Activated T-cell treated with anti-CD3 and anti-CD28 coated beads for 4 hours (primary cell): ENCODE measurements at regions not wholly inside any gene's neighbourhood (a gene's known extent, or its start where the extent isn't known, plus 50 kb on each side); places are given as distances from the start of the nearest gene placed in this dataset.

ENCODE experiments used
- DNase-seq: peaks from one replicate; pipeline ENCODE4 v3.0.0-alpha.2; 2020

GRCh38 chr10:131743190-131744151 is 157.3 kb upstream of the PPP2R2D start:
- DNase-seq = no peak

- no peak for DNase-seq
These were observed 156.5 kb upstream of the PPP2R2D start for GRCh38 chr10:131744346-131744745.

GRCh38 chr10:131745591-131745990 is 155.2 kb upstream of the PPP2R2D start:
- DNase-seq = no peak

- no peak for DNase-seq
These were observed 154.5 kb upstream of the PPP2R2D start for GRCh38 chr10:131746241-131746711.

GRCh38 chr10:131746785-131747184 is 154.0 kb upstream of the PPP2R2D start:
- DNase-seq = no peak

GRCh38 chr10:131747251-131747650 is 153.6 kb upstream of the PPP2R2D start:
- no peak for DNase-seq

GRCh38 chr10:131747791-131748190 is 153.0 kb upstream of the PPP2R2D start:
- DNase-seq = no peak

GRCh38 chr10:131748191-131748590 is 152.6 kb upstream of the PPP2R2D start:
- DNase-seq = no peak

GRCh38 chr10:131748831-131749766 is 151.7 kb upstream of the PPP2R2D start:
- no peak for DNase-seq

- no peak for DNase-seq
These were observed 151.1 kb upstream of the PPP2R2D start for GRCh38 chr10:131749767-131750142.

- no peak for DNase-seq
These were observed 150.5 kb upstream of the PPP2R2D start for GRCh38 chr10:131750171-131750895.

GRCh38 chr10:131750973-131751826 is 149.6 kb upstream of the PPP2R2D start:
- no peak for DNase-seq

GRCh38 chr10:131751827-131752775 is 148.7 kb upstream of the PPP2R2D start:
- DNase-seq = no peak

GRCh38 chr10:131753336-131753735 is 147.5 kb upstream of the PPP2R2D start:
- no peak for DNase-seq

GRCh38 chr10:131755200-131755599 is 145.6 kb upstream of the PPP2R2D start:
- no peak for DNase-seq

GRCh38 chr10:131757285-131758058 is 143.3 kb upstream of the PPP2R2D start:
- DNase-seq = no peak

GRCh38 chr10:131758062-131758938 is 142.5 kb upstream of the PPP2R2D start:
- no peak for DNase-seq

GRCh38 chr10:131758939-131759301 is 141.9 kb upstream of the PPP2R2D start:
- DNase-seq = no peak

GRCh38 chr10:131759347-131759746 is 141.5 kb upstream of the PPP2R2D start:
- DNase-seq = no peak
